ENCODE measurements at regions not wholly inside any gene's neighbourhood (a gene's known extent, or its start where the extent isn't known, plus 50 kb on each side); places are given as distances from the start of the nearest gene placed in this dataset.
"Not testable (repeated sequence)": the region's sequence is repeated elsewhere in the genome, so short reads cannot be mapped to it uniquely, and the experiment has no call there.

DNA sequence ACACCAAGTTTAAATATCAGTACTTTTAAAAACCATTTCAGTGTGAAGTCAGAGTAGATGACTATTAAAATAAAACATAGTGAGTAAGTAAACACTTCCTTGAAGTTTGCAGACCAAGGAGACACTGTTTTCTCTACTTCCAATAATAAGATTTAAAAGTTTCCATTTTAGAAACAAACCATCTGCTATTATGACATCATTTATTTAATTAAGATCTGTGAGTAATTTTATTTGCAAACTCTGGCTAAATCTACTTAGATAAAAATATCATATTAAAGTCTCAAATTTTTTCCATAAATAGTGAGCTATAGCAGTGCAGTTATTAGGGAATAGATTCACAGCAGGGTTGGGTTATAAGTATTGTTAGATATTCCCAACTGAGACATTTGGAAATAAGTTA lies 1267.0 kb upstream of the FLRT2 start:
- DNase-seq (ENCODE audit: low read depth in 2 of 2) = no peak

- DNase-seq (ENCODE audit: low read depth in 2 of 2) = no peak
Measured at GRCh38 chr14:84272290-84272721, 1257.6 kb upstream of the FLRT2 start.

- no peak for DNase-seq (ENCODE audit: low read depth in 2 of 2)
Measured at GRCh38 chr14:84273181-84273580, 1256.8 kb upstream of the FLRT2 start.

- DNase-seq (ENCODE audit: low read depth in 2 of 2) = no peak
Measured at GRCh38 chr14:84282618-84283017, 1247.3 kb upstream of the FLRT2 start.

GRCh38 chr14:84288781-84289180 lies 1241.2 kb upstream of the FLRT2 start:
- no peak for DNase-seq (ENCODE audit: low read depth in 2 of 2)

DNA sequence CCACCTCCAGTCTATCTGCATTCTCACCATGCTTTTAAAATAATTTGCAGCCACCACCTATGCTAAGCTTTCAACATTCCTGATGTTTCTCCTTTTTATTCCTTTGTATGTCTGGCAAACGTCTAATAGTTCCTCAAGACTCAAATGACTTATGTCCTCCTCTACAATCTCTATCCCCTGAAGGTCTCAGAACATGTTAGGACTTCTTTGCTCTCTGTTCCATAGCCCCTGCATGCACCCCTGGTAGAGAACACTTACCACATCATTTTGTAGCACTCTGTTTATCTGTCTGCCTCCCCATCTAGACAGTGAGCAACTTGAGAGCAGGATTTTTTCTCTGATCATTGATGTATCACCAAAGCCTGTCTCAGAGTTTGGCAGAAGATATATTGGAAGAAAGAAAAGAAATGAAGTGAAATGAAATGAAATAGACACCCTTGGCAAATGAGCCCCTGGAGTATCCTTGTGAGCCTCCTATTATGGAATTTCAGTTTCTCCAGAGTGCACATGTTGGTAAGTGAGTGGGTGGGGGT lies 1231.2 kb upstream of the FLRT2 start:
- DNase-seq (ENCODE audit: low read depth in 2 of 2) = no peak

- no peak for DNase-seq (ENCODE audit: low read depth in 2 of 2)
Measured at GRCh38 chr14:84303140-84303539, 1226.8 kb upstream of the FLRT2 start.

DNA sequence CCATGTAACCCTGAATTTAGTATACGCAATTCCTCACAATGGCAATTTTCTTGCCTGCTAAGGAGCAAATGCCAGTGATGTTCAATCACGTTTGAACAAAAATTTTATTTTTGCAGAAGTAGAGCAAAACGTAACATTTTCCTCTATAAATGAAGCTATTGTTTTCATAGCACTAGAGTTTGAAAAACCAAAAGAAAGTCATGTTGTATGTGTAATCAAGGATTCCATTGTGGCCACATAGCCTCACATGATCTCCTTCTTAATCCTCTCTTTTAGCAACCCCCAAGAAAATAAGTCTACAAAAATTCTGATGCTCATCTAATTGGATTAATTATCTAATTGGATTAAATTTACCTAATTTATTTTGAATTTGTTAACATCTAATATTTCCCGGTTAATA lies 1217.4 kb upstream of the FLRT2 start:
- no peak for DNase-seq (ENCODE audit: low read depth in 2 of 2)

DNA sequence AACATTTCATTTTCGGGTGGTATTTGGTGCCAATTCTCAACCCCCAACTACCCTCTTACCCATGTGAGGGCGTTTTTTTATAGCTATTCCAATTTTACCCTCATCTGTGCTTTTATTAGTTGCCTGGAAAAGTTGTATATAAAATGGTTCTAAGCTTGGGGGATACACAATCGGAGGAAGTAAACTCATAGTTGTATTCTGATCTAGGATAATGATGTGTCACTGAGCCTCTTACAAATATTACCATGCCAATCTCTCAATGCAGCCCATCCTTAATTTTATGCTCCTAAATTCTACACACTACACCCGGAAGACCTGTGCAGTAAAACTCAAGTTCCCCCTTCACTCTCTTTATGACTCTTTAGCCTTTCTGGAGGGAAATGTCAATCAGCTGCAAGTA lies 1206.5 kb upstream of the FLRT2 start:
- no peak for DNase-seq (ENCODE audit: low read depth in 2 of 2)

GRCh38 chr14:84323978-84324377 lies 1206.0 kb upstream of the FLRT2 start:
- DNase-seq (ENCODE audit: low read depth in 2 of 2) = no peak

- DNase-seq (ENCODE audit: low read depth in 2 of 2) = no peak
Measured at GRCh38 chr14:84336433-84336832, 1193.5 kb upstream of the FLRT2 start.

DNA sequence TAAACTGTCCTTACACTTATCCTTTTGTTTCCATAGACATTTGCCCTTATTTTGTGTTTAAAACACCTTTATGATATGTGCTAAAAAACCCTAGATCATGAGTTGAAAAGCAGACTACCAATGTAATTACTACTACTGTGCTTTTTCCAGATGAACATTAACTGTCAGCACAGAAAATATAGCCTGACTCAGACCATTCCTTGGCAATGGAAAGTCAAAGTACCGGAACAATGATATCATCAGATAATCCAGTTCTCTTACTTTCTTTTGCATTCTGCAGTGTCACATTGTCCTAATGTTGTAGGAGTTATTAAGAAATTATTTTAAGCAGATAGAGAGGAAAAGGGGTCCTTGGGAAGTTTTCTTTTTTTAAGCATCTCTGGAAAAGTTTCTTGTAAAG lies 1189.0 kb upstream of the FLRT2 start:
- DNase-seq (ENCODE audit: low read depth in 2 of 2) = no peak

DNA sequence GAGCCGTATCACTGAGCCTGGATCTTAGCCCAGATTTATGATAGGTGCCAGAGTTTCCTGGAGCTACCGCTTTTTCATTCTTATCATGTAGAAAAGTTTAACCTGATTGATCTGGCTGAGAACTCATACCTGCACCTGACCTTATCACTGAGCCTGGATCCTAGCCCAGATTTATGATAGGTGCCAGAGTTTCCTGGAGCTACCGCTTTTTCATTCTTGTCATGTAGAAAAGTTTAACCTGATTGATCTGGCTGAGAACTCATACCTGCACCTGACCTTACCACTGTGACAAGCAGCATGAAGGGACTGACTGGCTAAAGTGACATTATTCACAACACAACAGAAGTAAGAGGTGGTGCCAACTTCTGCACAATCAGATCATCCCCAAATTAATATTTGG lies 1188.1 kb upstream of the FLRT2 start:
- not testable (repeated sequence) for DNase-seq (ENCODE audit: low read depth in 2 of 2)

- no peak for DNase-seq (ENCODE audit: low read depth in 2 of 2)
Measured at GRCh38 chr14:84343656-84344055, 1186.3 kb upstream of the FLRT2 start.

DNA sequence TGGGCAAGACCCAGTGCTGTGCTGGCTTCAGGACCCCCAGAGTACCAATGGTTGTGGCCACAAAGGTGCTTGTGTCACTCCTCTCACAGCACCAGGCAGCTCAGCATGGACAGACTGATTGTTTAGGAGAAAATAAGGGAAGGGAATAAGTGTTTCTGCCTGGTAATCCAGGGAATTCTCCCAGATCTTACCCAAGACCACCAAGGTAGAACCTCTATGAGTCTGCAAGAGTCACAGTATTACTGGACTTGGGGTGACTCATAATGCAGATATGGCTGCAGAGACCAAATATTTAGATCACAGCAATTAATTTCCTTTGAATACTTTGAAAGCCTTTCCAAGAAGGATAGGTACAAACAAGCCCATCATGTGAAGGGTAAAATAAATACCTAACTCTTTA lies 1178.3 kb upstream of the FLRT2 start:
- DNase-seq (ENCODE audit: low read depth in 2 of 2) = no peak

DNA sequence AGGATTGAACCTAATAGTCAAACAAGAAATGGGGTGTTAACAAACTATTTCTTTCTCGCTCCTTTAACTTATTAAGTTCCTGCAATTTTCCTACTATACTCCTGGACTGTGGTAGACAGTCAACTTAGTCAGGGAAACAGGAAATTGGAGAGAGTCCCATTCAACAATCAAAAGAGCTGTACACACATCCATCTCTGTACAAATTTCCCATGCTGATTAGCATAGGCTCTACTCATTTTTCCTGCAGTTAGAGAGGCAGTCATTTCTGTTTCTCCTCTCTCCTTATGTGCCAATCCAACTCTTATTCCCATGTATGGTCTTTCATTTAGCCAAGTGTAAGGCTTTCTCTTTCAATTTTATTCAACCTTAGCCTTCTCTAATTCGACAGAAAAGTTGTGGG lies 1168.5 kb upstream of the FLRT2 start:
- DNase-seq (ENCODE audit: low read depth in 2 of 2) = no peak

- no peak for DNase-seq (ENCODE audit: low read depth in 2 of 2)
Measured at GRCh38 chr14:84375235-84375634, 1154.7 kb upstream of the FLRT2 start.

DNA sequence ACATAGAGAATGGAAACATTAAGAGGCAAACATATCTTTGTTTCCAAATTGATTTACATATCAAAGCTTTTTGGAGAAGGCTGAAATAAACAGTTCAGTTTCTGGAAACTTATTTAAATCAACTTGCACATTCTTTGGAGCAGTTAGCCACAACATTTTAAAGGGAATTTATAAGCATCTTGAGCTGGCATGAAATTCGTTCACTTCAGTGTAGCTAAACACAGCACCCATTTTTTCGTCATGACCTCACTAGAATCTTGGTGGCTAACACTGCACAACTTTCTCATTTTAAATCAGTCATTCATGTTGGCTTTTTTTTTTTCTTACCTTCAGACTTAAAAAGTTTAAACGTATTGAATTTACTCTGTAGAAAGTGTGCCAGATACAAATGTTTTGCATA lies 1139.9 kb upstream of the FLRT2 start:
- DNase-seq (ENCODE audit: low read depth in 2 of 2) = no peak

DNA sequence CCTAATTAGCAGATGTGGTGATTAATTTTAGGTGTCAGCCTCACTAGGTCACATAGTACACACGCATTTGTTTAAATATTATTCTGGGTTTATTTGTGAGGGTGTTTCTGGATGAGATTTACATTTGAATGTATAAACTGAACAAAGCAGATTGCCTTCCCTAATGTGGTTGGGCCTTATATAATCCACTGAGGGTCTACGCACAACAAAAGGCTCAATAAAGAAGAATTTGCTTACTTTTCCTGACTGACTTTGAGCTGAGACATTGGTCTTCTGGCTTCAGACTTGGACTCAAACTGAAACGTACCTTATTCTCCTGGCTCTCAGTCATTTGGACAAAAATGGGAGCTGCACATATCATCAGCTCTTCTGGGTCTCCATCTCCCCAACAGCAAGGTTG lies 1132.3 kb upstream of the FLRT2 start:
- DNase-seq (ENCODE audit: low read depth in 2 of 2) = no peak

- no peak for DNase-seq (ENCODE audit: low read depth in 2 of 2)
Measured at GRCh38 chr14:84399296-84399910, 1130.5 kb upstream of the FLRT2 start.

DNA sequence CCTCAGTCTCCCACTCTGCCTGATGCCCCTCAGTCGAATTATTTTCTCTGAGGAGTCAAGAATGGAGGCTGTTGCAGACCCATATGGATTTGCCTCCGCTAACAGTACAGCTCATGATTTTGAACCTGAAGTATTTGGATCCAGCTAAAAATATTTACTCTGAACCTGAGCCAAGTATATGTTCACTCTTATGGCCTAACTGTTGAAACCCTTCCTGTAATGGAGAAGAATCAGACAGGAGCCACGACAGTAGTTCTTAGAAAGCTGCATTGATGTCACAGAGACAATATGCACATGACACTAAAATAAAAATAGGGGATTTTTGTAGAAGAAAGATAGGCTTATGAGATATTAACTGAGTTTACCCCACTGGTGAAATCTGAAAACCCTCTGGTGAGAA lies 1128.3 kb upstream of the FLRT2 start:
- DNase-seq (ENCODE audit: low read depth in 2 of 2) = no peak

DNA sequence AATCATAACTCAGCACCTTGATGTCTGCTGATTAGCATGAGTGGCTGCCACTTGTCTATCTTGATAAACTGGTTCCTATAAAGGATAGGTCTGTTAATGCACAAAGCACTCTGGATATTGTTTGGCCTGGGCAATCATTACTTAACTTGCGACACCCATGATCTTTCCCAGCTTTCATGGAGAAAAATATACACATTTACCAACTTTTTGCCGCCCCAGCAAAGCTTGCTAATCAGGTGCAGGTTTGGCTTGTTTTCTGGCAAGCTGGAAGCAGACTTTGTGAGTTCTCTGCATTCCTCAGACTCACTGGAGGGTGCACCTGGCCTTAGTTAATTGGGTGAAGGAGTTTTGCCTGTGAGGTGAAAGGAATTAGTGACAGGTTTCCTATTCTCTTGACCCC lies 1126.4 kb upstream of the FLRT2 start:
- DNase-seq (ENCODE audit: low read depth in 2 of 2) = no peak

DNA sequence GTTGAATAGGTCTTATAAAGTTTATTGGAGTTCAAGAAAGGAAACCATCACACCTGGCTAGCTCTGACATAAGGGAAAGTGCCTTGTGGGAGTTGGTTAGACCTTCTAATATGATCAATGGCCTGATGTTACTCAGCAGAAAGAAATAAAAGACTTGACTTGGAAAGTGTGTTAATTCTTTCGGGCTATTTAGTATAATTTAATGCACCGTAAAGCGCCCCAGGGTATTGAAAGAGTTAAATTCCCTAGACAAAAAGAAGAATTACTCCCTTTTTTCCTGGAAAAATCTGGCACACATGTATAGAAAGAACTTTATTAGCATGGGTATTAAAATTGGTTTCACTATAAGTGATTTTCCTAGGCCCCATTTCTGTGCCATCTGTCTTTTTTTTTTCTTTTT lies 1125.7 kb upstream of the FLRT2 start:
- no peak for DNase-seq (ENCODE audit: low read depth in 2 of 2)

DNA sequence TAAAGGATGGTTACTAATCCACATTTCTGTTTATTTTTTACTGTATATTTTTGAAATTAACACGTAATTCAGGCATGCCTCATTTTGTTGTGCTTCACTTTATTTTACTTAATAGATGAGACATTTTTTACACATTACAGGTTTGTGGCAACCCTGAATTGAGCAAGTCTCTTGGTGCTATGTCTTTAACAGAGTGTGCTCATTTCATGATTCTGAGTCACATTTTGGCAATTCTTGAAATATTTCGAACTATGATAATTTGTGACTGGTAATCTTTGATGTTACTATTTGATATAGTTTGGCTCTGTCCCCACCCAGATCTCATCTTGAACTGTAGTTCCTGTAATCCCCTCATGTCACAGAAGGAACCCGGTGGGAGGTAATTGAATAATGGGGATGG lies 1120.5 kb upstream of the FLRT2 start:
- DNase-seq (ENCODE audit: low read depth in 2 of 2) = no peak
